ENCODE measurements at regions not wholly inside any gene's neighbourhood (a gene's known extent, or its start where the extent isn't known, plus 50 kb on each side); places are given as distances from the start of the nearest gene placed in this dataset.

DNA sequence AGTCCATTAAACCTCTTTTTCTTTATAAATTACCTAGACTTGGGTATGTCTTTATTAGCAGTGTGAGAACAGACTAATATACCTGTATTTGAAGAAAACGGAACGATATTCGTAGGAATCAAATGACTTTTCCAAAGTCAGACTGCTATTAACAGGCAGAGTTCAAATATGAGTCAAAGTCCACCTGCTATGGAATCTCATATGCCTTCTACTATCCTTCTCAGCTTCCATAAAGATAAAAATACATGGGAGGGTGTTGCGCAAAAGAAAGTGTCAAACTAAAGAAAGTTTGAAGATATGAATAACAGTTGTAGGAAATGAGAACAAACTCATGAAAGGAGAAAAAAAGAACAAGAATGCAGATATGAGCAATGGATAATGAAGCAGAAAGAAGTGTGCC is 704.6 kb downstream of the EFNB2 start:
- H3K4me1 ChIP-seq: no peaks in the 10 kb centered on the region
- TF ChIP-seq CTCF (IDR thresholded peaks at IDR 0.05): no peak
- intact Hi-C loops (cut with DNase I): no loop called here
- H3K27me3 ChIP-seq: no peaks in the 10 kb centered on the region
- H3K9me3 ChIP-seq: no peaks in the 10 kb centered on the region
- H3K27ac ChIP-seq: no peak overlapping the region
- H3K36me3 ChIP-seq: no peaks in the 10 kb centered on the region
- no peak for DNase-seq (ENCODE audit: low spot score in 2 of 2)
- H3K4me3 ChIP-seq: no peak overlapping the region

DNA sequence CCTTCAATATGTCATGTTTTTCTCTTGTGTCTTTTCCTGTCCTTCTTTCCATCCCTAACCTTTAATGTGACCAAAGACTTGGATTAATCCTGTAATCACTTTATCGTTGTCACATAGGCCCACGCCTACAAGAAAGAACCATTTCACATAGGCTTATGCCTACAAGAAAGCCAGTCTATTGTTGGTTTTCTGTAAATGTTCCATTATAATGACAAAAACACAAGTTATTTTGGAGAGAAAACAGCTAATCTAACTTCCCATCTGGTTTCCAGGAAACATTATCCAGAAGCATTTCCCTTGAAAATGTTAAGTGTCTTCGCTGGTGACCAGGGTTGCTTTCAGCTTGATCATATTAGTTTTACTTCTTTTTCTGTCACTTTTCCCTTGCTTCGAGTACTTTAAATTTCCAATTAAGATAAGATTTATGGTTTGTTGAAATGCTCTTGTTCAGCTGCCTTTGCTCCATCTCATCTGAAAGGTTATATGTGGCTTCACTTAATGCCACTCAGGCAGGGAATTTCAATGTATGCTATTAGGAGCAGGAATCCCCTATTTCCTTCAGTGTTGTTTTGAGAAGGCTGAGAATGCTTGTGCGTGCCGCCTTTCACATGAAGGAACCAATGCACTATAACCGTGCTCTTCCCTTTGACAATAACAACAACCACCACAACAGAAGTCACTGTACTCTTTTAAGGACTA is 708.2 kb downstream of the EFNB2 start:
- no peak for TF ChIP-seq CTCF (IDR thresholded peaks at IDR 0.05)
- DNase-seq (ENCODE audit: low spot score in 2 of 2): no peak
- H3K27ac ChIP-seq: no peak overlapping the region
- H3K4me3 ChIP-seq: no peak overlapping the region
- H3K9me3 ChIP-seq: no peaks in the 10 kb centered on the region
- H3K4me1 ChIP-seq: no peaks in the 10 kb centered on the region
- intact Hi-C loops (cut with DNase I): no loop called here
- H3K36me3 ChIP-seq: no peaks in the 10 kb centered on the region
- no peaks in the 10 kb centered on the region for H3K27me3 ChIP-seq

GRCh38 chr13:105825071-105825470 is 710.4 kb downstream of the EFNB2 start:
- Histone ChIP-seq H3K9me3 (no peaks in the 10 kb centered on the region), H3K27me3 (no peaks in the 10 kb centered on the region), H3K4me1 (no peaks in the 10 kb centered on the region), H3K4me3 (no peak overlapping the region), H3K36me3 (no peaks in the 10 kb centered on the region), H3K27ac (no peak overlapping the region)
- intact Hi-C loops (cut with DNase I): no loop called here
- no peak for TF ChIP-seq CTCF (IDR thresholded peaks at IDR 0.05)
- DNase-seq (ENCODE audit: low spot score in 2 of 2): no peak

- no peak for DNase-seq (ENCODE audit: low spot score in 2 of 2)
- no peak overlapping the region for H3K4me3 ChIP-seq
- H3K4me1 ChIP-seq: no peaks in the 10 kb centered on the region
- no peaks in the 10 kb centered on the region for H3K27me3 ChIP-seq
- H3K27ac ChIP-seq: no peak overlapping the region
- TF ChIP-seq CTCF (IDR thresholded peaks at IDR 0.05): no peak
- intact Hi-C loops (cut with DNase I): no loop called here
- no peaks in the 10 kb centered on the region for H3K9me3 ChIP-seq
- H3K36me3 ChIP-seq: no peaks in the 10 kb centered on the region
Observed at GRCh38 chr13:105821337-105821736, 714.1 kb downstream of the EFNB2 start.

GRCh38 chr13:105820415-105820814 is 715.0 kb downstream of the EFNB2 start:
- Histone ChIP-seq H3K9me3 (no peaks in the 10 kb centered on the region), H3K27ac (no peak overlapping the region), H3K4me3 (no peak overlapping the region), H3K36me3 (no peaks in the 10 kb centered on the region), H3K27me3 (no peaks in the 10 kb centered on the region), H3K4me1 (no peaks in the 10 kb centered on the region)
- TF ChIP-seq CTCF (IDR thresholded peaks at IDR 0.05): no peak
- no peak for DNase-seq (ENCODE audit: low spot score in 2 of 2)
- intact Hi-C loops (cut with DNase I): no loop called here

- TF ChIP-seq CTCF (IDR thresholded peaks at IDR 0.05): no peak
- no peak for DNase-seq (ENCODE audit: low spot score in 2 of 2)
- no peaks in the 10 kb centered on the region for H3K27me3 ChIP-seq
- H3K27ac ChIP-seq: no peak overlapping the region
- H3K36me3 ChIP-seq: no peaks in the 10 kb centered on the region
- no peaks in the 10 kb centered on the region for H3K4me1 ChIP-seq
- intact Hi-C loops (cut with DNase I): no loop called here
- H3K4me3 ChIP-seq: no peak overlapping the region
- H3K9me3 ChIP-seq: no peaks in the 10 kb centered on the region
Observed at GRCh38 chr13:105817498-105817897, 718.0 kb downstream of the EFNB2 start.

All from ascending aorta (tissue), 2 donors.